ENCODE measurements at regions not wholly inside any gene's neighbourhood (a gene's known extent, or its start where the extent isn't known, plus 50 kb on each side); places are given as distances from the start of the nearest gene placed in this dataset.

- no peak overlapping the region for H3K9ac ChIP-seq (ENCODE audit: low read length)
- no peak overlapping the region for H3K27ac ChIP-seq (ENCODE audit: low read length)
- no peak overlapping the region for H2AFZ ChIP-seq (ENCODE audit: low read length)
- no peak overlapping the region for H3K4me3 ChIP-seq (ENCODE audit: low read length)
- no peaks in the 10 kb centered on the region for H3K79me2 ChIP-seq (ENCODE audit: low read length)
- H3K36me3 ChIP-seq (replicated peaks; ENCODE audit: insufficient read depth, low read length): no peaks in the 10 kb centered on the region
- H3K9me2 ChIP-seq (replicated peaks; ENCODE audit: insufficient read depth, low read length): no peaks in the 10 kb centered on the region
- H4K20me1 ChIP-seq (ENCODE audit: insufficient read depth, low read length): no peaks in the 10 kb centered on the region
- H3F3A ChIP-seq (ENCODE audit: insufficient read depth, low read length): no peaks in the 10 kb centered on the region
- H3K4me2 ChIP-seq (ENCODE audit: low read depth, low read length): no peak overlapping the region
- no peaks in the 10 kb centered on the region for H3K9me3 ChIP-seq (replicated peaks; ENCODE audit: insufficient read depth, low read length)
- no peaks in the 10 kb centered on the region for H3K4me1 ChIP-seq (ENCODE audit: low read length)
- TF ChIP-seq CTCF (IDR thresholded peaks at IDR 0.05; ENCODE audit: low read length) (no peak), EZH2 (optimal IDR thresholded peaks at IDR 0.05; ENCODE audit: low read depth, low read length) (no peak), EZH2phosphoT487 (IDR thresholded peaks at IDR 0.05; ENCODE audit: low read length) (no peak)
- H3K27me3 ChIP-seq (replicated peaks; ENCODE audit: insufficient read depth, low read length): no peaks in the 10 kb centered on the region
- DNase-seq: no peak
Observed at GRCh38 chr7:109836016-109836415, 1254.9 kb upstream of the LRRN3 start.

DNA sequence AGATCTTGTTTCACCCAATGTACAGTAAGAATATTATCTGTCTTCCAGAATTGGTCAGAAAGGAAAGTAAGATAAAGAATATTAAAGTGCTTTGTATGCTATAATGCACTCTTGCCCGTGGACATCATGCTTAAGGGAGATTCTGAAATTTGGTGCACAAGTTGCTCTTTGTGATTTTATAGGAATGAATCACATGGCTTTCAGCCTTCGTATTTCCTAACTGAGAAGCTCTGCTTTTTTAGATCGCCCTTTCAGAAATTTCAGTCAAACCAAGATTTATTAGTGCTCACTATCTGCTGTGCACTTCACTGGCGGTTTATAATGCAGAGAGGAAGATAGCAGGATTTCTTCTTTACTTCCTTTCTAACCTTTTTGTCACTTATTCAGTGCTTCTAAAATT lies 1248.5 kb upstream of the LRRN3 start:
- H2AFZ ChIP-seq (ENCODE audit: low read length): no peak overlapping the region
- H4K20me1 ChIP-seq (ENCODE audit: insufficient read depth, low read length): no peaks in the 10 kb centered on the region
- no peak overlapping the region for H3K4me2 ChIP-seq (ENCODE audit: low read depth, low read length)
- no peaks in the 10 kb centered on the region for H3K27me3 ChIP-seq (replicated peaks; ENCODE audit: insufficient read depth, low read length)
- no peaks in the 10 kb centered on the region for H3K79me2 ChIP-seq (ENCODE audit: low read length)
- DNase-seq: no peak
- H3K9me2 ChIP-seq (replicated peaks; ENCODE audit: insufficient read depth, low read length): no peaks in the 10 kb centered on the region
- no peak overlapping the region for H3K9ac ChIP-seq (ENCODE audit: low read length)
- no peak for TF ChIP-seq CTCF (IDR thresholded peaks at IDR 0.05; ENCODE audit: low read length)
- no peak for TF ChIP-seq EZH2phosphoT487 (IDR thresholded peaks at IDR 0.05; ENCODE audit: low read length)
- TF ChIP-seq EZH2 (optimal IDR thresholded peaks at IDR 0.05; ENCODE audit: low read depth, low read length): no peak
- H3K9me3 ChIP-seq (replicated peaks; ENCODE audit: insufficient read depth, low read length): no peaks in the 10 kb centered on the region
- H3F3A ChIP-seq (ENCODE audit: insufficient read depth, low read length): no peaks in the 10 kb centered on the region
- no peaks in the 10 kb centered on the region for H3K4me1 ChIP-seq (ENCODE audit: low read length)
- H3K27ac ChIP-seq (ENCODE audit: low read length): no peak overlapping the region
- no peaks in the 10 kb centered on the region for H3K36me3 ChIP-seq (replicated peaks; ENCODE audit: insufficient read depth, low read length)
- H3K4me3 ChIP-seq (ENCODE audit: low read length): no peak overlapping the region

DNA sequence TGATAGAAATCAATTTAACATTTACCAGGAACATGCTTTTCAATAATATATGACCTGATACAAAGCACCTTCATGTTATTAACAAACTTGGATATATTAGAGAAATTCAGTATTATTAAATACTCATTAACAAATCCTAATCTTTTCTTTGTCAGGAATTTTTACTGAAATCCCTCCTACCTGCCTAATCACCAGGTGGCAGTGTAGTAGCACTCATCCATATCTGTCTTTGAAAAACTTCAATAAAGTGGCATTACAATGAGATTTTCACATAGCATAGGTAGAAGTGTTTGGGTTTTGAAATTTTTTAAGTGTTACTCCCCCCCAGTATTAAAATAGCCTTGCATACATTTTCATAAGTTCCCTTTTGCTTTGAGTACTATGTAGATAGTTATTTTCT lies 1246.6 kb upstream of the LRRN3 start:
- Histone ChIP-seq H3K27me3 (replicated peaks; ENCODE audit: insufficient read depth, low read length) (no peaks in the 10 kb centered on the region), H2AFZ (ENCODE audit: low read length) (no peak overlapping the region), H3K9me2 (replicated peaks; ENCODE audit: insufficient read depth, low read length) (no peaks in the 10 kb centered on the region), H3K4me2 (ENCODE audit: low read depth, low read length) (no peak overlapping the region), H3K4me1 (ENCODE audit: low read length) (no peaks in the 10 kb centered on the region), H3K79me2 (ENCODE audit: low read length) (no peaks in the 10 kb centered on the region), H3F3A (ENCODE audit: insufficient read depth, low read length) (no peaks in the 10 kb centered on the region), H3K9me3 (replicated peaks; ENCODE audit: insufficient read depth, low read length) (no peaks in the 10 kb centered on the region), H3K9ac (ENCODE audit: low read length) (no peak overlapping the region), H3K4me3 (ENCODE audit: low read length) (no peak overlapping the region), H4K20me1 (ENCODE audit: insufficient read depth, low read length) (no peaks in the 10 kb centered on the region), H3K36me3 (replicated peaks; ENCODE audit: insufficient read depth, low read length) (no peaks in the 10 kb centered on the region), H3K27ac (ENCODE audit: low read length) (no peak overlapping the region)
- DNase-seq: peak; percentile 41
- TF ChIP-seq CTCF (IDR thresholded peaks at IDR 0.05; ENCODE audit: low read length) (peak; percentile 77), EZH2 (optimal IDR thresholded peaks at IDR 0.05; ENCODE audit: low read depth, low read length) (no peak)

Data from MM.1S (cell line).